Smooth muscle cell (in vitro differentiated cells): ENCODE measurements at regions not wholly inside any gene's neighbourhood (a gene's known extent, or its start where the extent isn't known, plus 50 kb on each side); places are given as distances from the start of the nearest gene placed in this dataset.

ENCODE experiments used
- DNase-seq: peaks from one replicate; lab custom pipeline; 2025; ENCODE audit not compliant: unreplicated experiment; lab: John Stamatoyannopoulos, UW
- H2AFZ ChIP-seq: fragments of 200-600 bp; sonication (generic); 2 replicates; pipeline ENCODE4 v1.6.0; 2016; ENCODE audit warnings: antibody characterized with exemption, low read depth, mild to moderate bottlenecking
- H3F3A ChIP-seq: fragments of 200-600 bp; sonication (generic); 2 replicates; pipeline ENCODE4 v1.6.0; 2017; ENCODE audit warnings: antibody characterized with exemption, low read depth
- H3K27ac ChIP-seq: fragments of 200-600 bp; sonication (generic); 2 replicates; pipeline ENCODE4 v1.5.1; 2016; ENCODE audit warnings: low read depth, mild to moderate bottlenecking
- H3K27me3 ChIP-seq: fragments of 200-600 bp; sonication (generic); 2 replicates; pipeline ENCODE4 v1.6.1; 2016; ENCODE audit warnings: low read depth, mild to moderate bottlenecking
- H3K36me3 ChIP-seq: fragments of 200-600 bp; sonication (generic); 2 replicates; pipeline ENCODE4 v1.5.1; 2016; ENCODE audit warnings: low read depth
- H3K4me1 ChIP-seq: fragments of 200-600 bp; sonication (generic); 2 replicates; pipeline ENCODE4 v1.5.1; 2016; ENCODE audit warnings: low read depth
- H3K4me2 ChIP-seq: fragments of 200-600 bp; sonication (generic); 2 replicates; pipeline ENCODE4 v1.6.0; 2016; ENCODE audit warnings: mild to moderate bottlenecking
- H3K4me3 ChIP-seq: fragments of 200-600 bp; sonication (generic); 2 replicates; pipeline ENCODE4 v1.5.1; 2016; ENCODE audit warnings: mild to moderate bottlenecking
- H3K79me2 ChIP-seq: fragments of 200-600 bp; sonication (generic); 2 replicates; pipeline ENCODE4 v1.6.0; 2016; ENCODE audit warnings: low read depth, mild to moderate bottlenecking
- H3K9ac ChIP-seq: fragments of 200-600 bp; sonication (generic); 2 replicates; pipeline ENCODE4 v1.6.0; 2016; ENCODE audit warnings: low read depth
- H3K9me3 ChIP-seq: fragments of 200-600 bp; sonication (generic); replicated peaks from 2 replicates; pipeline ENCODE4 v1.5.1; 2016; ENCODE audit warnings: low read depth
- H4K20me1 ChIP-seq: fragments of 200-600 bp; sonication (generic); 2 replicates; pipeline ENCODE4 v1.6.0; 2016; ENCODE audit warnings: low read depth
- CTCF ChIP-seq: fragments of 200-600 bp; sonication (generic); IDR thresholded peaks from 2 replicates; pipeline ENCODE4 v1.5.1; 2017; ENCODE audit warnings: borderline replicate concordance, mild to moderate bottlenecking, antibody characterized with exemption; ENCODE audit not compliant: insufficient read depth, poor library complexity, severe bottlenecking
- WGBS: methylation state at CpG from one replicate; pipeline ENCODE4 v1.1.7; 2016; ENCODE audit warnings: low lambda C conversion rate; 5-methylcytosine and 5-hydroxymethylcytosine counted together

GRCh38 chrX:35149517-35149916 lies 206.9 kb downstream of the FAM47B start:
- DNase-seq: no peak
- WGBS: 67% methylated on average over 1 of the region's 1 CpG
- no peak overlapping the region for H3K4me2 ChIP-seq

GRCh38 chrX:35150052-35150451 lies 207.5 kb downstream of the FAM47B start:
- no peak overlapping the region for H3K9ac ChIP-seq
- no peaks in the 10 kb centered on the region for H4K20me1 ChIP-seq
- no peak for DNase-seq
- no peak overlapping the region for H3K27ac ChIP-seq
- no peak overlapping the region for H3K4me2 ChIP-seq
- H3K4me1 ChIP-seq: no peaks in the 10 kb centered on the region
- no peaks in the 10 kb centered on the region for H3K36me3 ChIP-seq
- 82% methylated on average over 4 of the region's 4 CpGs for WGBS
- no peak for TF ChIP-seq CTCF
- no peak overlapping the region for H3K4me3 ChIP-seq
- no peaks in the 10 kb centered on the region for H3K9me3 ChIP-seq
- H3K79me2 ChIP-seq: no peaks in the 10 kb centered on the region
- no peaks in the 10 kb centered on the region for H3F3A ChIP-seq
- H3K27me3 ChIP-seq: no peaks in the 10 kb centered on the region
- H2AFZ ChIP-seq: no peak overlapping the region

More at GRCh38 chrX:35149517-35149916, 206.9 kb downstream of the FAM47B start:
- no peak overlapping the region for H3K9ac ChIP-seq
- no peaks in the 10 kb centered on the region for H3K9me3 ChIP-seq
- no peaks in the 10 kb centered on the region for H4K20me1 ChIP-seq
- H3K79me2 ChIP-seq: no peaks in the 10 kb centered on the region
- no peak overlapping the region for H3K27ac ChIP-seq
- no peak overlapping the region for H3K4me3 ChIP-seq
- TF ChIP-seq CTCF: no peak
- H3K36me3 ChIP-seq: no peaks in the 10 kb centered on the region
- H3K4me1 ChIP-seq: no peaks in the 10 kb centered on the region
- H3F3A ChIP-seq: no peaks in the 10 kb centered on the region
- no peaks in the 10 kb centered on the region for H3K27me3 ChIP-seq
- H2AFZ ChIP-seq: no peak overlapping the region

GRCh38 chrX:35150642-35151239 lies 208.1 kb downstream of the FAM47B start:
- no peak for TF ChIP-seq CTCF
- Histone ChIP-seq H3K9me3 (no peaks in the 10 kb centered on the region), H3K79me2 (no peaks in the 10 kb centered on the region), H3K4me2 (no peak overlapping the region), H3K4me1 (no peaks in the 10 kb centered on the region), H3K27me3 (no peaks in the 10 kb centered on the region), H2AFZ (no peak overlapping the region), H3F3A (no peaks in the 10 kb centered on the region), H3K9ac (no peak overlapping the region), H3K27ac (no peak overlapping the region), H3K36me3 (no peaks in the 10 kb centered on the region), H4K20me1 (no peaks in the 10 kb centered on the region), H3K4me3 (no peak overlapping the region)
- WGBS: 89% methylated on average over 7 of the region's 7 CpGs
- DNase-seq: no peak

GRCh38 chrX:35166023-35166422 lies 223.4 kb downstream of the FAM47B start:
- no peak for TF ChIP-seq CTCF
- Histone ChIP-seq H3K36me3 (no peaks in the 10 kb centered on the region), H3K27ac (no peak overlapping the region), H3K4me3 (no peak overlapping the region), H3F3A (no peaks in the 10 kb centered on the region), H3K9me3 (no peaks in the 10 kb centered on the region), H3K79me2 (no peaks in the 10 kb centered on the region), H2AFZ (no peak overlapping the region), H4K20me1 (no peaks in the 10 kb centered on the region), H3K9ac (no peak overlapping the region), H3K27me3 (no peaks in the 10 kb centered on the region), H3K4me1 (no peaks in the 10 kb centered on the region), H3K4me2 (no peak overlapping the region)
- DNase-seq: no peak
- 22% methylated on average over 2 of the region's 2 CpGs for WGBS
